Mesenchymal stem cell (in vitro differentiated cells and primary cell): ENCODE measurements at regions not wholly inside any gene's neighbourhood (a gene's known extent, or its start where the extent isn't known, plus 50 kb on each side); places are given as distances from the start of the nearest gene placed in this dataset.

Experiments used
- DNase-seq: peaks from one replicate; pipeline ENCODE4 v3.0.0-alpha.2; 2013
- H2AFZ ChIP-seq: one replicate; pipeline ENCODE4 v1.6.1; 2013; ENCODE audit warnings: low read depth, mild to moderate bottlenecking, control low read depth, inconsistent platforms, low read length, moderate library complexity
- H2AK5ac ChIP-seq: 2 replicates; pipeline ENCODE4 v1.6.1; 2013; ENCODE audit warnings: low read length, moderate library complexity, mild to moderate bottlenecking, inconsistent platforms; ENCODE audit not compliant: severe bottlenecking
- H2BK120ac ChIP-seq: one replicate; pipeline ENCODE4 v1.6.1; 2013; ENCODE audit warnings: low read depth, mild to moderate bottlenecking, inconsistent platforms, low read length, moderate library complexity
- H2BK12ac ChIP-seq, 2 experiments: one replicate each; pipeline ENCODE4 v1.6.1; 2013; ENCODE audit warnings: inconsistent platforms in 2 of 2, low read length in 2 of 2, mild to moderate bottlenecking in 2 of 2, moderate library complexity in 2 of 2, control low read depth in 1 of 2
- H2BK15ac ChIP-seq: one replicate; pipeline ENCODE4 v1.6.1; 2013; ENCODE audit warnings: mild to moderate bottlenecking, low read depth, inconsistent platforms; ENCODE audit not compliant: poor library complexity, severe bottlenecking
- H2BK5ac ChIP-seq: 2 replicates; pipeline ENCODE4 v1.6.1; 2013; ENCODE audit warnings: low read depth, mild to moderate bottlenecking, low read length, control low read depth, inconsistent platforms; ENCODE audit not compliant: poor library complexity, severe bottlenecking
- H3K14ac ChIP-seq, 2 experiments: one replicate each; pipeline ENCODE4 v1.6.1; 2013; ENCODE audit warnings: inconsistent platforms in 2 of 2, low read length in 2 of 2, control low read depth in 1 of 2, mild to moderate bottlenecking in 1 of 2, moderate library complexity in 1 of 2
- H3K18ac ChIP-seq, 2 experiments: one replicate each; pipeline ENCODE4 v1.6.1; 2013; ENCODE audit warnings: inconsistent platforms in 2 of 2, low read length in 2 of 2, control low read depth in 1 of 2, low read depth in 1 of 2, mild to moderate bottlenecking in 1 of 2
- H3K23ac ChIP-seq, 2 experiments: one replicate each; pipeline ENCODE4 v1.6.1; 2013; ENCODE audit warnings: inconsistent platforms in 2 of 2, low read length in 2 of 2, mild to moderate bottlenecking in 2 of 2, moderate library complexity in 2 of 2, control low read depth in 1 of 2
- H3K27ac ChIP-seq: 2 replicates; pipeline ENCODE4 v1.5.1; 2013; ENCODE audit warnings: mild to moderate bottlenecking, moderate library complexity, low read length, control low read depth, inconsistent platforms; ENCODE audit not compliant: poor library complexity, severe bottlenecking
- H3K27me3 ChIP-seq, 2 experiments: 2 replicates each; pipeline versions ENCODE4 v1.6.1 to v1.7.0; 2013; ENCODE audit warnings: low read length in 2 of 2, mild to moderate bottlenecking in 2 of 2, moderate library complexity in 2 of 2, control low read depth in 1 of 2, inconsistent platforms in 1 of 2; ENCODE audit not compliant: control insufficient read depth in 1 of 2, insufficient read depth in 1 of 2
- H3K36me3 ChIP-seq, 2 experiments: 2 replicates each; pipeline versions ENCODE4 v1.6.1 to v1.7.0; 2013; ENCODE audit warnings: low read length in 2 of 2, control low read depth in 1 of 2, inconsistent platforms in 1 of 2, low read depth in 1 of 2, mild to moderate bottlenecking in 1 of 2; ENCODE audit not compliant: insufficient read depth in 2 of 2, control insufficient read depth in 1 of 2
- H3K4ac ChIP-seq, 2 experiments: one replicate each; pipeline ENCODE4 v1.6.1; 2013; ENCODE audit warnings: inconsistent platforms in 2 of 2, low read length in 2 of 2, mild to moderate bottlenecking in 2 of 2, moderate library complexity in 2 of 2, control low read depth in 1 of 2, low read depth in 1 of 2
- H3K4me1 ChIP-seq: 2 replicates; pipeline ENCODE4 v1.6.1; 2013; ENCODE audit warnings: low read depth, low read length, control low read depth; ENCODE audit not compliant: control insufficient read depth, insufficient read depth
- H3K4me2 ChIP-seq: 2 replicates; pipeline ENCODE4 v1.6.1; 2013; ENCODE audit warnings: low read length, mild to moderate bottlenecking, inconsistent platforms; ENCODE audit not compliant: poor library complexity, severe bottlenecking
- H3K4me3 ChIP-seq, 2 experiments: 2 replicates each; pipeline versions ENCODE4 v1.5.1 to v1.7.0; 2013; ENCODE audit warnings: low read length in 2 of 2, mild to moderate bottlenecking in 2 of 2, control low read depth in 1 of 2, low read depth in 1 of 2; ENCODE audit not compliant: insufficient read depth in 1 of 2
- H3K79me1 ChIP-seq: replicated peaks from 2 replicates; pipeline ENCODE4 v1.6.1; 2013; ENCODE audit warnings: mild to moderate bottlenecking, control low read depth, low read length, inconsistent platforms; ENCODE audit not compliant: poor library complexity, severe bottlenecking
- H3K9ac ChIP-seq: 2 replicates; pipeline ENCODE4 v1.7.0; 2013; ENCODE audit warnings: mild to moderate bottlenecking, low read length, moderate library complexity
- H3K9me3 ChIP-seq: 2 replicates; pipeline ENCODE4 v1.7.0; 2013; ENCODE audit warnings: mild to moderate bottlenecking, low read length; ENCODE audit not compliant: control insufficient read depth
- H4K8ac ChIP-seq: one replicate; pipeline ENCODE4 v1.6.1; 2013; ENCODE audit warnings: inconsistent platforms, mild to moderate bottlenecking, low read length, moderate library complexity
- H4K91ac ChIP-seq: one replicate; pipeline ENCODE4 v1.6.1; 2013; ENCODE audit warnings: mild to moderate bottlenecking, low read length, inconsistent platforms
- WGBS: methylation state at CpG from one replicate; pipeline ENCODE4 v1.1.7; 2013; ENCODE audit warnings: mixed read lengths; 5-methylcytosine and 5-hydroxymethylcytosine counted together

DNA sequence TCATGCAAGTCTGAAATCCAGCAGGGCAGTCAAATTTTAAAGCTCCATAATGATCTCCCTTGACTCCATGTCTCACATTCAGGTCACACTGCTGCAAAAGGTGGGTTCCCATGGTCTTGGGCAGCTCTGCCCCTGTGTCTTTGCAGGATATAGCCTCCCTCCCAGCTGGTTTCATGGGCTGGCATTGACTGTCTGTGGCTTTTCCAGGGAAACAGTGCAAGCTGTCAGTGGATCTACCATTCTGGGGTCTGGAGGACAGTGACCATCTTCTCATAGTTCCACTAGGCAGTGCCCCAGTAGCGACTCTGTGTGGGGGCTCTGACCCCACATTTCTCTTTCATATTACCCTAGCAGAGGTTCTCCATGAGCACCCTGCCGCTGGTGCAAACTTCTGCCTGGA, 220.6 kb upstream of the COPS8 start:
- Histone ChIP-seq H3K9me3 (peaks cover 3% of the 10 kb centered on the region), H2BK15ac (no peak overlapping the region), H3K79me1 (no peaks in the 10 kb centered on the region), H3K9ac (no peak overlapping the region), H3K14ac (no peak overlapping the region), H3K27me3 (no peaks in the 10 kb centered on the region), H3K4ac (no peak overlapping the region), H2BK5ac (no peak overlapping the region), H2BK12ac (no peak overlapping the region), H3K36me3 (no peaks in the 10 kb centered on the region), H4K91ac (no peak overlapping the region), H3K4me1 (peaks cover 6% of the 10 kb centered on the region), H3K18ac (no peak overlapping the region), H2BK120ac (no peak overlapping the region), H4K8ac (no peak overlapping the region), H2AFZ (no peak overlapping the region), H3K4me3 (no peak overlapping the region), H2AK5ac (no peak overlapping the region), H3K4me2 (no peak overlapping the region), H3K23ac (no peak overlapping the region), H3K27ac (no peak overlapping the region)
- DNase-seq = no peak
- 91% methylated on average over 2 of the region's 2 CpGs for WGBS

DNA sequence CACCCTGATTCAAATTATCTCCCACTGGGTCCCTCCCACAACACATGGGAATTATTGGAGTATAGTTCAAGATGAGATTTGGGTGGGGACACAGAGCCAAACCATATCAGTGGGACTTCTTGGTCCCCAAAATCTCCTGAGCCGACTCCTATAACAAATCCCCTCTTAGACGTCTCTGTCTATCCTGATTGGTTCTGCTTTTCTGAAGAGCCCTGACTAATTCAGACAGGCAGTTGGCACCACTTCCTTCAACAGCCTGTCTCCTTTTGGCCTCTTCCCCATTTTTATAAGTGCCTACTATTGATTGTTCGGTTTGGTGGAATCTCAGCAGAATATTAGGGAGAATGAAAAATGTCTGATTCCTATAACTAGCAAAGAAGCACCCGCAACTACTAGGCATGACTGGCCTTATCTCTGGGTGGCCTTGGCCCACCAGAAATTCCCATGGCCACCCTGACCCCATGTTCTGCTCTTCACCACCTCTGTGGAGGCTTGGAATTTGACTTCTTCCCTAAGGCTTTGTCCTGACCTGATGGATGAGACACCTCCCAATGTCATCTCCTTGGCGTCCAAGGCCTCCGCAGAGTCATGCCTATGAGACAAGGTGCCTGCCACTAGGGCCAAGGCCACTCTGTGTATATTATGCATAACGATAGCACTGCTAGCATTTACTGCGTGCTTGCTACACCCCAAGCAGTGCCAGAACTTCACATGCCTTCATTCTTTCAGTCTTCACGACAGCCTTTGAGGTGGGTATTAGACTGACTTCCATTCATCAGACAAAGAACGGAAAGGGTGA, 218.9 kb upstream of the COPS8 start:
- WGBS = 98% methylated on average over 9 of the region's 10 CpGs
- H2AFZ ChIP-seq = no peak overlapping the region
- H3K36me3 ChIP-seq = no peaks in the 10 kb centered on the region
- no peak overlapping the region for H3K27ac ChIP-seq
- no peaks in the 10 kb centered on the region for H3K79me1 ChIP-seq
- no peak overlapping the region for H3K23ac ChIP-seq
- peak overlapping the region; percentile 8 for H2BK15ac ChIP-seq
- H3K9me3 ChIP-seq = peaks cover 3% of the 10 kb centered on the region
- no peak overlapping the region for H3K9ac ChIP-seq
- no peaks in the 10 kb centered on the region for H3K27me3 ChIP-seq
- H2BK120ac ChIP-seq = no peak overlapping the region
- H3K14ac ChIP-seq = no peak overlapping the region
- peaks cover 8% of the 10 kb centered on the region for H3K4me1 ChIP-seq
- H2AK5ac ChIP-seq = no peak overlapping the region
- H3K4ac ChIP-seq = no peak overlapping the region
- no peak overlapping the region for H4K8ac ChIP-seq
- no peak for DNase-seq
- no peak overlapping the region for H2BK5ac ChIP-seq
- H3K4me3 ChIP-seq = no peak overlapping the region
- peak overlapping the region in 1 of 2 experiments; percentile 68 for H2BK12ac ChIP-seq
- peak overlapping the region; percentile 8 for H4K91ac ChIP-seq
- H3K18ac ChIP-seq = no peak overlapping the region
- no peak overlapping the region for H3K4me2 ChIP-seq

DNA sequence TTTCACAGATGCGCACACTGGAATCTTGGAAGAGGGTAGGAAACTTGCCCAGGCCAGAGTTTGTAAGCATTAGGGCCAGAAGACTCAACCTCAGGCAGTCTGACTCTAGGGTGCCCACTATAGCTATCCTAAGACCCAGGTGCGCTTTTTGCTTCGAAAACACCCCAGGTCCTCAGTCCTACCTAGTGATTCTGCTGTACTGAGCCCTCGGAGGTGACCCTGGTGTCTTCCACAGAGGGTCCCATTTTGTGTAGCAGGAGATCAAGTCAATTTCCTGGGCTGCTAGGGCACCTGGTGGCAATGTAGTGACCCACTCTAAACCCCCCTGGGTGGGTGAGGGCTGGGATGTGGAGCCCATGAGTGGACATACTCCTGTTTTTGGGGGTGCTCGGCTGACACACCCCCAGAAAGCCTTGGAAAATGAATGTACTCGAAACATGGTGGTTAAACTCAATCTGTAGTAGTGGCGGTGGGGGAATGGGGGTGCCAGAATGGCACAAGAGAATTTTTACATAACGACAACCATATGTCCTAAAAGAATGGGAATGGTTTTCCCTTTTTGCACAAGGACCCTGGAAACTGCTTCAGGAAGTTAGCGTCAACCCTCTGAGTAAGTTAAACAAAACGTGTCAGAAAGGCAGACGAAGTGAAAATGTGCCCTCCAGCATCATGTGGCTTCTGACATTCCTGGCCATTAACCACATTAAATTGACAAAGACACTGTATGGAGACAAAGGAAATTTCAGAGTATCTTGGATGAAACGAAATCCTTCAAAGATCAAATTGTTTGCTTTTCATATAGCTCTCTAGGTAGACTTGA, 218.0 kb upstream of the COPS8 start:
- H2BK12ac ChIP-seq = peak overlapping the region; percentile 56 to 69
- H3K36me3 ChIP-seq = no peaks in the 10 kb centered on the region
- H4K91ac ChIP-seq = peak overlapping the region; percentile 28
- no peak overlapping the region for H2AK5ac ChIP-seq
- peak overlapping the region in 1 of 2 experiments; percentile 37 for H3K18ac ChIP-seq
- peak overlapping the region; percentile 14 for H4K8ac ChIP-seq
- H2AFZ ChIP-seq = no peak overlapping the region
- 76% methylated on average over 12 of the region's 12 CpGs for WGBS
- H2BK15ac ChIP-seq = peak overlapping the region; percentile 4
- no peaks in the 10 kb centered on the region for H3K79me1 ChIP-seq
- peak; percentile 84 for DNase-seq
- no peak overlapping the region for H3K9ac ChIP-seq
- H3K27me3 ChIP-seq = no peaks in the 10 kb centered on the region
- H3K4me3 ChIP-seq = no peak overlapping the region
- H3K14ac ChIP-seq = peak overlapping the region in 1 of 2 experiments; percentile 21
- H3K4ac ChIP-seq = peak overlapping the region in 1 of 2 experiments; percentile 21
- no peak overlapping the region for H2BK120ac ChIP-seq
- H2BK5ac ChIP-seq = no peak overlapping the region
- no peak overlapping the region for H3K27ac ChIP-seq
- no peak overlapping the region for H3K23ac ChIP-seq
- H3K9me3 ChIP-seq = peaks cover 3% of the 10 kb centered on the region
- H3K4me1 ChIP-seq = peaks cover 4% of the 10 kb centered on the region
- no peak overlapping the region for H3K4me2 ChIP-seq

DNA sequence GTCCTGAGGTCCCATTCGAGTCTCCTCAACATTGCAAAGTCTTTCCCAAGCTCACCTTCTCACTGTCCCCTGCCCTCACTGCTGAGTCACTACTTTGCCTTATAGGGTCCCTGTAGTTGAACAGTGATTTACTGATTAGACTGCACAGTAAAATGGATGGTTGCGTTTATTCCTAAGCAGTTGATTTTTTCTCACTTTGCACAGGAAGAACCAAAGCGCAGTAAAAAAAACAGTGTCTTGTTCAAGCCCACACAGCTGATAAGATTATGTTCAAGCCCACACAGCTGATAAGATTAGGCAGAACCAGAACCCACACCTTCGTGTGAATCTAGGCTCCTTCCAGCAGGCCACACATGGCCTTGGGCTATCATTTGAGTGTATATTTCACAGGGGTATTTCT, 215.3 kb upstream of the COPS8 start:
- Histone ChIP-seq H3K36me3 (no peaks in the 10 kb centered on the region), H3K14ac (no peak overlapping the region), H3K9ac (no peak overlapping the region), H3K4me2 (no peak overlapping the region), H3K79me1 (no peaks in the 10 kb centered on the region), H2BK120ac (peak overlapping the region; percentile 71), H2BK15ac (no peak overlapping the region), H2BK12ac (peak overlapping the region in 1 of 2 experiments; percentile 88), H4K91ac (no peak overlapping the region), H2BK5ac (no peak overlapping the region), H3K4me3 (no peak overlapping the region), H3K9me3 (peaks cover 3% of the 10 kb centered on the region), H3K23ac (no peak overlapping the region), H2AK5ac (no peak overlapping the region), H3K4ac (peak overlapping the region in 1 of 2 experiments; percentile 83), H3K27me3 (no peaks in the 10 kb centered on the region), H4K8ac (peak overlapping the region; percentile 12), H3K4me1 (peaks cover 2% of the 10 kb centered on the region), H3K27ac (no peak overlapping the region), H2AFZ (no peak overlapping the region), H3K18ac (peak overlapping the region; percentile 28 to 69)
- peak; percentile 51 for DNase-seq
- WGBS = 25% methylated on average over 4 of the region's 4 CpGs
